HepG2 (cell line): ENCODE measurements at regions not wholly inside any gene's neighbourhood (a gene's known extent, or its start where the extent isn't known, plus 50 kb on each side); places are given as distances from the start of the nearest gene placed in this dataset.

Experiments used
- ATAC-seq: fragments of 200-7000 bp; cut with Tn5 transposase; 3 replicates; pipeline ENCODE4 v1.9.1; 2020; ENCODE audit warnings: mild to moderate bottlenecking, moderate library complexity
- BruUV-seq: library from RNA; stranded (reverse); fragments of 400-500 nt; replicated peaks from 2 replicates; lab custom pipeline; 2021; lab: Mats Ljungman, UMichigan
- CTCF ChIA-PET: fragments of 300-600 bp; formaldehyde crosslinking; extraction: SDS; loops from one replicate; lab custom pipeline; 2021; ENCODE audit warnings: low total read pairs, inconsistent platforms, low intra/inter-chr PET ratio; lab: Yijun Ruan, JAX
- POLR2A ChIA-PET: fragments of 350-600 bp; sonication (Branson Sonifier 250); formaldehyde crosslinking; loops from one replicate; lab custom pipeline; 2020; ENCODE audit warnings: antibody characterized with exemption, inconsistent platforms; lab: Yijun Ruan, JAX
- DNase-seq: peaks from one replicate; pipeline ENCODE4 v3.0.0-alpha.2; 2015; ENCODE audit warnings: low spot score
- FAIRE-seq: peaks from 3 replicates; lab custom pipeline; 2011; peaks lifted over from hg19 to GRCh38; lab: Jason Lieb, UNC
- H2AFZ ChIP-seq: one replicate; pipeline ENCODE4 v1.6.1; 2011; ENCODE audit warnings: low read length, inconsistent platforms
- H3K27ac ChIP-seq: fragments of 300-600 bp; 3 replicates; pipeline ENCODE4 v1.8.0; 2011; ENCODE audit warnings: mixed run types, mild to moderate bottlenecking, mixed read lengths, low read length, inconsistent platforms; ENCODE audit not compliant: insufficient read depth; ENCODE audit errors: extremely low read length
- H3K27me3 ChIP-seq, 2 experiments: fragments of 200-600 bp in 1 of 2; 2 replicates in 1 of 2; 3 replicates in 1 of 2; pipeline versions ENCODE4 v1.6.0 to v1.8.0; 2011; ENCODE audit warnings: low read length in 2 of 2, mild to moderate bottlenecking in 2 of 2, moderate library complexity in 2 of 2, inconsistent platforms in 1 of 2; ENCODE audit not compliant: insufficient read depth in 2 of 2, control insufficient read depth in 1 of 2
- H3K36me3 ChIP-seq, 2 experiments: fragments of 200-600 bp in 1 of 2; replicated peaks in 1 of 2; 2 replicates in 1 of 2; 3 replicates in 1 of 2; pipeline versions ENCODE4 v1.5.1 to v1.8.0; 2011; ENCODE audit warnings: low read length in 2 of 2, inconsistent platforms in 1 of 2; ENCODE audit not compliant: insufficient read depth in 2 of 2, control insufficient read depth in 1 of 2
- H3K4me1 ChIP-seq: 2 replicates; pipeline ENCODE4 v1.5.1; 2012; ENCODE audit warnings: low read length, inconsistent platforms; ENCODE audit not compliant: insufficient read depth
- H3K4me2 ChIP-seq: 2 replicates; pipeline ENCODE4 v1.6.0; 2011; ENCODE audit warnings: low read depth, low read length, inconsistent platforms
- H3K4me3 ChIP-seq, 3 experiments: fragments of 200-600 bp in 1 of 3; sonication (generic), shearing (Covaris generic) in 1 of 3; replicated peaks in 1 of 3; 2 replicates each; pipeline ENCODE4 v1.5.1; 2011 to 2016; ENCODE audit warnings: low read length in 3 of 3, inconsistent platforms in 2 of 3, low read depth in 2 of 3, mild to moderate bottlenecking in 2 of 3, control low read depth in 1 of 3, mixed read lengths in 1 of 3; ENCODE audit not compliant: insufficient read depth in 1 of 3
- H3K79me2 ChIP-seq: one replicate; pipeline ENCODE4 v1.6.1; 2011; ENCODE audit warnings: low read length, inconsistent platforms; ENCODE audit not compliant: insufficient read depth
- H3K9ac ChIP-seq: 2 replicates; pipeline ENCODE4 v1.6.0; 2011; ENCODE audit warnings: mild to moderate bottlenecking, low read depth, low read length, inconsistent platforms; ENCODE audit not compliant: insufficient read depth
- H3K9me3 ChIP-seq: 2 replicates; pipeline ENCODE4 v1.5.1; 2012; ENCODE audit warnings: mild to moderate bottlenecking, low read length
- H4K20me1 ChIP-seq: 2 replicates; pipeline ENCODE4 v1.6.0; 2011; ENCODE audit warnings: inconsistent platforms, mild to moderate bottlenecking, low read length, moderate library complexity; ENCODE audit not compliant: insufficient read depth
- ELF4 ChIP-seq: sonication (generic); formaldehyde crosslinking; IDR thresholded peaks from 2 replicates; pipeline ENCODE4 v1.5.0; 2020; ENCODE audit warnings: missing genetic modification reagents, mild to moderate bottlenecking, moderate library complexity, borderline replicate concordance
- GATAD2A ChIP-seq: IDR thresholded peaks from 2 replicates; pipeline ENCODE4 v1.6.1; 2016
- MBNL3 ChIP-seq: fragments of 250-450 bp; sonication (Bioruptor Pico); conservative IDR thresholded peaks from 2 replicates; pipeline ENCODE4 v1.8.0; 2022; ENCODE audit warnings: mild to moderate bottlenecking, inconsistent platforms
- SPEN ChIP-seq: sonication (generic); formaldehyde crosslinking; IDR thresholded peaks from 2 replicates; pipeline ENCODE4 v1.5.1; 2020; ENCODE audit warnings: low read depth, mild to moderate bottlenecking, missing genetic modification reagents
- ZFY ChIP-seq: sonication (generic); formaldehyde crosslinking; IDR thresholded peaks from 2 replicates; pipeline ENCODE4 v1.4.0; 2020; ENCODE audit warnings: missing genetic modification reagents
- ZNF770 ChIP-seq: sonication (generic); formaldehyde crosslinking; IDR thresholded peaks from 2 replicates; pipeline ENCODE4 v1.5.0; 2020; ENCODE audit warnings: mild to moderate bottlenecking, missing genetic modification reagents
- ZNF790 ChIP-seq: sonication (generic); formaldehyde crosslinking; IDR thresholded peaks from 2 replicates; pipeline ENCODE4 v1.8.0; 2022; ENCODE audit warnings: missing genetic modification reagents, mild to moderate bottlenecking, borderline replicate concordance
- WGBS: methylation state at CpG from one replicate; pipeline ENCODE4 v1.1.6; 2017; ENCODE audit warnings: low lambda C conversion rate; 5-methylcytosine and 5-hydroxymethylcytosine counted together
- in situ Hi-C: cut with HindIII; loops from 2 replicates; pipeline ENCODE4 v1.10.0; 2017; ENCODE audit warnings: low pct_unique_long_range_greater_than_20kb; ENCODE audit not compliant: extremely low pct_ligation_motif_present
- intact Hi-C: fragments of 100-400 bp; cut with micrococcal nuclease; formaldehyde crosslinking; loops from one replicate; pipeline ENCODE4 v1.10.0; 2022; ENCODE audit not compliant: unreplicated experiment

DNA sequence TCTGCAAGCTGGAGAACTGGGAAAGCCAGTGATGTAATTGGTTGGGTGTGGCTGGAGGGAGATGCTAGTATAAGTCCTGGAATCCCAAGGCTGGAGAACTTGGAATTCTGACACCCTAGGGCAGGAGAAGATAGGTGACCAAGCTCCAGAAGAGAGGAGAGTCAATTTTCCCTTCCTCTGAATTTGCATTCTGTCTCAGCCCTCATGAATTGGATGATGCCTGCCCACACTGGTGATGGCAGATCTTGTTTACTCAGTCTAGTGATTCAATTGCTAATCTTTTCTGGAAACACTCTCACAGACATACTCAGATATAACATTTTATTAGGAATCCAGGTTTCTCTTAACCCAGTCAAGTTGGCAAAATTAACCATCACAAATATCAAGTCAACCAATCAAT, 287.2 kb downstream of the RDH14 start:
- intact Hi-C loops: no loop called here
- no peak for DNase-seq
- no peak overlapping the region for H3K9ac ChIP-seq
- no peaks in the 10 kb centered on the region for H3K27me3 ChIP-seq
- CTCF ChIA-PET: no interaction called here
- no TSS peak for BruUV-seq
- H3K4me2 ChIP-seq: no peak overlapping the region
- no peak for FAIRE-seq
- in situ Hi-C loops: no loop called here
- no peak for ATAC-seq
- no peaks in the 10 kb centered on the region for H3K36me3 ChIP-seq
- no peak overlapping the region for H3K4me3 ChIP-seq
- H3K27ac ChIP-seq: no peak overlapping the region
- H3K79me2 ChIP-seq: no peaks in the 10 kb centered on the region
- TF ChIP-seq SPEN (no peak), ELF4 (CRISPR knock-in tag) (no peak), ZNF770 (CRISPR knock-in tag) (no peak), GATAD2A (no peak)
- no peaks in the 10 kb centered on the region for H4K20me1 ChIP-seq
- no peaks in the 10 kb centered on the region for H3K9me3 ChIP-seq
- H3K4me1 ChIP-seq: no peaks in the 10 kb centered on the region
- no peak overlapping the region for H2AFZ ChIP-seq
- POLR2A ChIA-PET: no interaction called here

GRCh38 chr2:18272148-18272494, 288.3 kb downstream of the RDH14 start:
- Histone ChIP-seq H3K4me3 (no peak overlapping the region), H3K27ac (no peak overlapping the region), H3K27me3 (no peaks in the 10 kb centered on the region), H4K20me1 (no peaks in the 10 kb centered on the region), H3K9ac (no peak overlapping the region), H3K4me2 (no peak overlapping the region), H3K9me3 (no peaks in the 10 kb centered on the region), H2AFZ (no peak overlapping the region)
- ATAC-seq: no peak
- no TSS peak for BruUV-seq
- intact Hi-C loops: no loop called here
- CTCF ChIA-PET: no interaction called here
- TF ChIP-seq ZNF790: no peak
- TF ChIP-seq MBNL3 (CRISPR knock-in tag): no peak
- no peak for TF ChIP-seq ZFY (CRISPR knock-in tag)
- TF ChIP-seq, all 625 proteins: peak for 0
- no peak for DNase-seq
- H3K4me1 ChIP-seq: no peaks in the 10 kb centered on the region
- in situ Hi-C loops: no loop called here
- no peaks in the 10 kb centered on the region for H3K36me3 ChIP-seq
- H3K79me2 ChIP-seq: no peaks in the 10 kb centered on the region
- POLR2A ChIA-PET: no interaction called here
- no peak for FAIRE-seq
- WGBS: 40% methylated on average over 6 of the region's 10 CpGs
